OCI-LY3 (cell line): ENCODE measurements at regions not wholly inside any gene's neighbourhood (a gene's known extent, or its start where the extent isn't known, plus 50 kb on each side); places are given as distances from the start of the nearest gene placed in this dataset.

Source experiments
- EZH2phosphoT487 ChIP-seq: fragments of 200-600 bp; shearing (Covaris generic); IDR thresholded peaks from 2 replicates; pipeline ENCODE4 v1.6.1; 2018; ENCODE audit warnings: antibody characterized with exemption, mixed run types, low read depth
- TF ChIP-seq, protein P1 (sequence below): fragments of 200-600, 300-600 bp; sonication (generic); IDR thresholded peaks from 2 replicates; pipeline ENCODE4 v1.5.1; 2014; ENCODE audit warnings: antibody characterized with exemption, low read length, low read depth

DNA sequence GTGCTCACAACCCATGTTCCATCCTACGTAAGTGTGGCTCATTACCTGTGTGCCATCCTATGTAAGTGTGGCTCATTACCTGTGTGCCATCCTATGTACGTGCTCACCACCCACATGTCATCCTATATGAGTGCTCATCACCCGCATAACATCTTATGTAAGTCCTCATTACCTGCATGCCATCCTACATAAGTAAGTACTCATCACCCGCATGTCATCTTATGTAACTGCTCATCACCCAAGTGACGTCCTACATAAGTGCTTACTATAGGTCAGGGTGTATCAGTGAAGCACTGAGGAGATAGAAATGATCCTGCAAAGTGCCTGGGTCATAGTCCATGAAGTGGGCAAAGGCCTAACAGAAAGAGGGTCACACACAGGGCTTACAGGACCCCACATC, 93.1 kb downstream of the AXIN2 start:
- TF ChIP-seq, protein P1, sequence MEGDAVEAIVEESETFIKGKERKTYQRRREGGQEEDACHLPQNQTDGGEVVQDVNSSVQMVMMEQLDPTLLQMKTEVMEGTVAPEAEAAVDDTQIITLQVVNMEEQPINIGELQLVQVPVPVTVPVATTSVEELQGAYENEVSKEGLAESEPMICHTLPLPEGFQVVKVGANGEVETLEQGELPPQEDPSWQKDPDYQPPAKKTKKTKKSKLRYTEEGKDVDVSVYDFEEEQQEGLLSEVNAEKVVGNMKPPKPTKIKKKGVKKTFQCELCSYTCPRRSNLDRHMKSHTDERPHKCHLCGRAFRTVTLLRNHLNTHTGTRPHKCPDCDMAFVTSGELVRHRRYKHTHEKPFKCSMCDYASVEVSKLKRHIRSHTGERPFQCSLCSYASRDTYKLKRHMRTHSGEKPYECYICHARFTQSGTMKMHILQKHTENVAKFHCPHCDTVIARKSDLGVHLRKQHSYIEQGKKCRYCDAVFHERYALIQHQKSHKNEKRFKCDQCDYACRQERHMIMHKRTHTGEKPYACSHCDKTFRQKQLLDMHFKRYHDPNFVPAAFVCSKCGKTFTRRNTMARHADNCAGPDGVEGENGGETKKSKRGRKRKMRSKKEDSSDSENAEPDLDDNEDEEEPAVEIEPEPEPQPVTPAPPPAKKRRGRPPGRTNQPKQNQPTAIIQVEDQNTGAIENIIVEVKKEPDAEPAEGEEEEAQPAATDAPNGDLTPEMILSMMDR, result no peak
- TF ChIP-seq EZH2phosphoT487, result no peak
